Epidermal melanocyte (primary cell): ENCODE measurements at regions not wholly inside any gene's neighbourhood (a gene's known extent, or its start where the extent isn't known, plus 50 kb on each side); places are given as distances from the start of the nearest gene placed in this dataset.
"Not testable (repeated sequence)": the region's sequence is repeated elsewhere in the genome, so short reads cannot be mapped to it uniquely, and the experiment has no call there.

ENCODE experiments used
- DNase-seq: peaks from one replicate; pipeline ENCODE4 v3.0.0; 2011; ENCODE audit warnings: low spot score; ENCODE audit not compliant: insufficient read length

- DNase-seq: no peak
Measured at GRCh38 chr6:14775528-14775927, 470.3 kb upstream of the JARID2 start.

GRCh38 chr6:14776307-14776706 is 469.6 kb upstream of the JARID2 start:
- no peak for DNase-seq

GRCh38 chr6:14781772-14782525 is 463.9 kb upstream of the JARID2 start:
- DNase-seq: no peak

DNA sequence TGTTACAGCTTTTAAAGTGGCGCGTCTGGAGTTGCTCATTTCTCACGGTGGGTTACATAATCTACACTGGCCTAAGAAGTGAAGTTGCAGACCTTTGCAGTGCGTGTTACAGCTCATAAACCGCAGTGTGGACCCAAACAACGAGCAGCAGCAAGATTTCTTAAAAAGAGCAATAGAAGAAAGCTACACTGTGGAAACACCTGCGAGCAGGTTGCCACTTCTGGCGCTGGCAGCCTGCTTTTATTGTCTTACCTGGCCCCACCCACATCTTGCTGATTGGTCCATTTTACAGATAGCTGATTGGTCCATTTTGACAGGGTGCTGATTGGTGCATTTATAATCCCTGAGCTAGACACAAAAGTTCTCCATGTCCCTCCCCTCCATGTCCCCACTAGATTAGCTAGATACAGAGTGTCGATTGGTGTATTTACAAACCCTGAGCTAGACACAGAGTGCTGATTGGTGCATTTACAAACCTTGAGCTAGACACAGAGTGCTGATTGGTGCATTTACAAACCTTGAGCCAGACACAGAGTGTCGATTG is 462.9 kb upstream of the JARID2 start:
- DNase-seq: not testable (repeated sequence)

- DNase-seq: no peak
Measured at GRCh38 chr6:14783594-14783993, 462.3 kb upstream of the JARID2 start.

- no peak for DNase-seq
Measured at GRCh38 chr6:14784596-14785492, 461.0 kb upstream of the JARID2 start.

DNA sequence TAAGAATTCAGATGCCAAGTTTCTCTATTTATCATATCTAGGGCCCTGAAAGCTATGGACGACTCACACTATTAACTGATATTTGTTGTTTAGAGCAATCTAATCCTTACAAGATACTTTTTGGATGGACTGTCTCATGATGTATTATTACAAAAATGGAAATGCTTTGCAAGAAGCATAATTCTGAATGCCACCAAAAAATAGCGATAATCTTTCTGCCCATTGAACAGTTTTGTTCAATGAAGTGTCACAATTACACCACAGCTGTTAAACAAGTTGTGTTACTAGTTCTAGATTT is 460.4 kb upstream of the JARID2 start:
- no peak for DNase-seq

- DNase-seq: no peak
Measured at GRCh38 chr6:14786008-14786407, 459.9 kb upstream of the JARID2 start.

DNA sequence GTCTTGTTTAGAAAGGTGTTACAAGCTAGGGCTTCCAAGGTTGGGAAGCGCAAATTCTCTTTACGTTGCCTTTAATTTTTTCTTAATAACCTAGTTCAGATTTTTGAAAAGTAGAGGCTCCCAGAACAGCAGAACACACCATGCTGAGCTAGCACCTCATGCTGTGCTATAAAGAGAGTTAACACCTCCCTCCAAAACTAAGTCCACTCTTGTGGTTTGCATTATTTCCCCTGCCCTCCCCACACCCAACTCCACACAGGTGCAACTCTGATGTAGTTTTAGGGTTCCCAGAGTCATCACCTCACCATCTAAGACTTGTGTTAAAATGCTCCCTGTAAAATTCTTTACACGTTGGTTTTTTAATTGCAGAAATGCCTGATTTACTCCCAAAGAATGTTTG is 459.4 kb upstream of the JARID2 start:
- no peak for DNase-seq

GRCh38 chr6:14787250-14787649 is 458.6 kb upstream of the JARID2 start:
- DNase-seq: no peak

GRCh38 chr6:14787677-14788076 is 458.2 kb upstream of the JARID2 start:
- DNase-seq: no peak

DNA sequence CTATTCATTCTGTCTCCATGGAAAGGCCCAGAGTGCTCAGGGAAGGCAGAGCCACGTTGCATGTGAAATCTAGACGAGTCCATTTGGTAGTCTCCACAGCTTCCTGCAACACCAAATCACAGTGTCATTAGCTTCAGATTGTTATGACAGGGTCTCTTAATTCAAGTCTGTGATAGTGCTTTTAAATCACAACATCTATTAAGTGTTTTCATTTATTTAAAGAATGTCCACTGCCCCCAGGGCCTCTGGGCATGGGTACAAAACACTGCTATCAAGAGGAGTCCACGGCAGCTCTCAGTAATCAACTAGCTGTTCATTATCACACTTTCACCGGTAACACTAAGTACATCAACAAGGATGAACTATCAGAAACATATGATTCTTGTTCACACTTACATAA is 455.9 kb upstream of the JARID2 start:
- DNase-seq: no peak

DNA sequence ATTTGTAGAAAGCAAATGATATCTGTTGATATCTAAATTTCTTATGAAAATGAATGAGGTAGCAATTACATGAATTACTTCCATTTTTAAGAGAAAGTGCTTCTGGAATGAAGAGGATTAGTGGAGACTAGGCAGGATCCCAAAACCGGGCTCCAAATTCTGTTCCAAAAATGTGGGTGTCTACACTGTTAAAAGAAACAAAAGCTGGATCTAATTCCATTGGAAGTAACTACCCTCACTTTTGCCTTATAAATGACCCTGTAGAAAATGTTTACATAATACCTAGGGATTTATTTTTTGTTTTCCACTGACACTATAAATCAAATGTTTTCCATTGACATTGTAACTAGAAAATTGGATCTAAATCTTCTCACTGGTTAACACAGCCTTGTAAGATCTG is 454.9 kb upstream of the JARID2 start:
- no peak for DNase-seq

DNA sequence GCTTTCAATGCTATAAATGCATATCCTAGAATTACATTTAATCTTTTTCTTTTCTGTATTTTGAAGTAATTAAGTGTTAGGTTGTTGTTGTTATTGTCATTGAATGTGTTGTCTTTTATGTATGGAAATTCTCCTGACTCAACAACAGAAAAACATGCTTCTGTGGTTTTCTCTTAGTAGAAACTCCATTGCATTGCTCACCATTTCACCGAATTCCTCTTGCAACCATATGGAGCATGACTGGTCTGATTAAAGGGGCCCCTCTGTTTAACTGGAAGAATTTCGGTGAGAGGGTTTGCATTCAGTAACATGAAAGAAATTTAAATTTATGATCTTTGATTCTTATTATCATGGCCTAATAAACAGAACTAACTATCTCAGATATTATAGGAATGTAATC is 454.3 kb upstream of the JARID2 start:
- no peak for DNase-seq

DNA sequence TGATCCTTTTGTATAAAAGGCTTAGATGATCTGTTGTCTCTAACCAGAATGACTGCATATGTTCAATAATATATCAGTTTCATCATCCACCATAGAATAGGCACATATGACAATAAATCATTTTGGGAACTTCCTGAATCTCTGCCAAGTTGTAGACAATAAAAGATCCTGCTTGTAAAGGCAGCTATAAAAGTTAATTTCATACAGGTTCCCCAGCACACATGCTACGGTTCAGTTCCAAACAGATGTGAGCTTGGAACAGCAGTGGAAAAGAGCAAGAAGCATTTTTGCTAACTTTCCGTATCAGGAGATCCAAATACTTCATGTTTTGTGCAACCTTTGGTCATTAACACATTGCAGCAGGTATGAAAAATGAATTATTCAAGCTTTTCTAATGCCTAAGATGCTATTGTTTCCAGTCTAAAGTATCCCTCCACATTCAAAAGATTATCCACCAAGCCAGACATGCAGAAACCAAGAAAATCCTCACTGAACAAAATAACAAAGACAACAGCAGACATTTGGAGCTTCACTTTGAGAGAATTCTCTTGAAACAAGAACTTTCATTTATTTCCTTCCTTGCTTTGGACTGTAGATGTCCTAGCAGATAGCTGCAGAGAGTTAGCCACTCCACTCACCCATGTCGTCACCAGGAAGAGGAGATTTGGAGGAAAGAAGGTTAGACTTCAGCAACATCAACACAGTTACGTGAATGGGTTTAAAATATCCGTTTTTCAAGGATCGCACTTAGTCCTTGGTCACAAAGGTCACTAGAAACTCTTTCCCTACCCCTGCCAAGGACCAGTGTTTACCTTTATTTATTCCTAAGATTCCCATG is 453.5 kb upstream of the JARID2 start:
- DNase-seq: no peak

DNA sequence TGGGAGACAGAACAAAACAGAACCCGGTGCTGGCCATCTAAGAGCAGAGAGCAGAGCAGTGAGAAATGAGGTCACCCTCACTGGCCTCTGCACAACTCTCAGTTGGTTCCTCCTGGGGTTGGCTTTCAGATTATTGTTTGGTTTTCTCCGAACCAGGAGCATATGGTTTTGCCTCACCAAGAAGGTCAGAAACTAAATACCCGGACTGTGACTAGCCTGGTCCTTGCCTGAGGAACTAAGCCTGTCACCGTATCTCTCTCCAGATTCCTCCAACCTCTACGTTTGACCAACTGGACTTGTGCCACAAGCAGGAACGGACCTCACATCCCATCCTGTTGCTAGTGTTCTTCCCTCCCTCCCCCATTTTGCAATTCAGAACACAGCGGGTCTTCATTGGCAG is 450.4 kb upstream of the JARID2 start:
- DNase-seq: no peak

- DNase-seq: no peak
Measured at GRCh38 chr6:14796974-14797762, 448.7 kb upstream of the JARID2 start.

DNA sequence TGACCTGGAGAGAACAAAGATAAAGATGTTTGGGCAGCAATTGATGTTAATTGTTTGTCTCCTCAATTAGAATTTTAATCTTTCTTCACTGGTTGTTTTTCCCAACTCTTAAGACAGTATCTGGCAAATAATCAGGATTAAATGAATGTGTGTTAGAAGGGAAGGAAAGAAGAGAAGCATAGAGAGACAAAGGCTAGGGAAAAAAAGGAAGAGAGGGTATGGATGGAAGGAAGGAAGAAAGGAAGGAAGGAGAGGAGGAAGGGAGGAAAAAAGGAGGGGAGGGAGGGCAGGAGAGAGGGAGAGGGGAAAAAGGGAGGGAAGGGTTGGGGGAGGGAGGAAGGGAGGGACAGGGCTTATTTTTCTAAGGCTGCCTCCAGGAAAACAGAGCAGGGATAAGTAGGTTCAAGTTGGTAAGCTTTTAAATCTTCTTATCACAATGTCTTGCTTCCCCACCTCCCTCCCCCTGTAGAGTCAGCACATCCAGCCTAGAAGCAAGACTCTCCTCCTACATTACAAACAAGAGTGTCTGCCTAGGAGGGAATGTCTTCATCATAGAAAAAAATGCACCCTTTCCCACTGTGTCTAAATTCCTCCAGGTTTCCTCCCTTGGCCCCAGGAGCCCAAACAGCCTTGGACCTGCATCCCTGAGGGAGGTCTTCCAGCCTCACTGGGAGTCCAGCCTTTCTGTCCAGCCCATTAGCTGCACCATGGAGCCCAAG is 447.8 kb upstream of the JARID2 start:
- no peak for DNase-seq

GRCh38 chr6:14798594-14798982 is 447.3 kb upstream of the JARID2 start:
- DNase-seq: no peak

DNA sequence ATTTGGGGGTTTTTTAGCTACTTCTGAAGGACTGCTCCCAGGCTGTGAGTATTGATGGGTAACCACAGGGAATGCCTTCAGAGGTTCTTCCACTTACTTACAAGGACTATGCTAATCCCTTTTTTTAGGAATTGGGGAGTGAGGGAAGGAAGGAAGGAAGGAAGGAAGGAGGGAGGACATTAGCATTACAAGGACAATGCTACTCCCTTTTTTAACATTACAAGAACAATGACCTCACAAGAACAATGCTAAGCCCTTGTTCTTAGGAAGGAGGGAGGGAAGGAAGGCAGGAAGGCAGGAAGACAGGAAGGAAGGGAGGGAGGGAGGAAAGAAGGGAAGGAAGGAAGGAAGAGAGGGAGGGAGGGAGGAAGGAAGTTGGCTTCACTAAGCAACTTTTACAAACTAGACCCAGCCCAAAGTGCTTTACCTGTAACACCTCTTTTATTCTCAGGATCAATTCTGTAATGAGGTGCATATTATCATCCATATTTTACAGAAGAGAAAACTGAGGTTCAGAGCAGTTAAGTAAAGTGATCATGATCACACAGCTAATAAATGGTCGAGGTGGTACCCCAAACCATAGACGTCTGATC is 446.8 kb upstream of the JARID2 start:
- no peak for DNase-seq
